AG04450 (cell line): ENCODE measurements at regions not wholly inside any gene's neighbourhood (a gene's known extent, or its start where the extent isn't known, plus 50 kb on each side); places are given as distances from the start of the nearest gene placed in this dataset.
A peak's percentile ranks its signal among the peaks of the same experiment; 100 is the strongest.

Experiments
- CTCF ChIA-PET: fragments of 300-600, 350-600 bp; formaldehyde crosslinking; extraction: SDS; loops from one replicate; lab custom pipeline; 2022; ENCODE audit warnings: antibody characterized with exemption, inconsistent platforms; lab: Charles Lee
- POLR2A ChIA-PET: fragments of 350-600 bp; formaldehyde crosslinking; extraction: SDS; loops from one replicate; lab custom pipeline; 2021; ENCODE audit warnings: antibody characterized with exemption, inconsistent platforms; lab: Yijun Ruan, JAX
- DNase-seq: peaks from one replicate; pipeline ENCODE4 v3.0.0-alpha.2; 2011; ENCODE audit warnings: low read depth, low spot score
- H3K27ac ChIP-seq: one replicate; pipeline ENCODE4 v1.5.1; 2012; ENCODE audit warnings: low read depth, low read length, control low read depth
- H3K27me3 ChIP-seq: one replicate; pipeline ENCODE4 v1.6.0; 2012; ENCODE audit warnings: low read length; ENCODE audit not compliant: control insufficient read depth, insufficient read depth
- H3K4me3 ChIP-seq: 2 replicates; pipeline ENCODE4 v1.5.1; 2011; ENCODE audit warnings: mild to moderate bottlenecking, low read depth, low read length, control low read depth
- H3K9me3 ChIP-seq: 2 replicates; pipeline ENCODE4 v1.5.1; 2012; ENCODE audit warnings: low read length; ENCODE audit not compliant: control insufficient read depth, insufficient read depth
- CTCF ChIP-seq: IDR thresholded peaks from 2 replicates; pipeline ENCODE4 v1.5.1; 2011; ENCODE audit warnings: low read depth, low read length, control low read depth, inconsistent platforms

DNA sequence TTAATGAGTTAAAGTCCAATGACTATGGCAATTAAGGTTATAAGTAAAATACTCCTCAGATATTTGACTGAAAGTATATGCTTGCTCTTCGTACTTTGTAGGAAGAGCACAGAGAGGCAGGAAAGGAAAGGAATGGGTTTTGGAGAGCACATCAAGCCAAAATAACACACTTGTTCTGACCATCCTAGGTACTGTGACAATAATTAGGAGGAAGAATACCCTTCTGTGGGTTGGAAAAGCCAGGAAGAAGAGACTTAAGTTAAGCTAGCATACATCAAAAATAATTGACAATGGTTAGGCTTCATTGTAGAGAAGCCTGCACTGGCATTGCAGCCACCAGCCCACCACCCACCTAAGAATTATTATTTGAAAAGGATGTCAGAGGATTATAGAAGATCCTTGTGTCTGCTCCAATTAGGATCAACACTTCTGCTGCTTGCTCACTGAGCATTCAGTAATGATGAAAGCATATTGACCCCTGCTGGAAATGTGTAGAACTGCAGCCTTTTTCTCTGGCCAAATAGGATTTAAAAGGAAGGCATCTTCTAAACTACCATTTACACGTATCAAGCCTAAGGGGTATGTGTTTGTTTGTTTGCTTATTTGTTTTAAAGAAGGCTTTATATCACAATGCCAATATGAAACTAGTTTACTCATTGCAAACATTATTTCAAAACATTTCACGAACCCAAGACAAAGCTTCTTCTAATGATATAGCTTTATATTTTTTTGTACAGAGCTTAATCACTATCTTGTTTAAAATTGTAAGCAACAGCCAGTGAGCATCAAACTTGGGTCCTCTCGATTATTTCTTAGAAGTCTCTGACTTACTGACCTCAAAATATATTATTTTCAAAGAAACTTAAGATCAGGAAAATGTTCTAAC lies 286.2 kb upstream of the TET2 start:
- no peaks in the 10 kb centered on the region for H3K9me3 ChIP-seq
- no peaks in the 10 kb centered on the region for H3K27me3 ChIP-seq
- peak; percentile 89 for TF ChIP-seq CTCF
- ChIA-PET CTCF (interaction anchor here (0.6 to 2.2 kb wide), 17 partner anchors 8 to 1042 kb away, joined by 3 to 10 read pairs (median 3); partner anchors contain the start of gene PPA2), POLR2A (no interaction called here)
- no peak overlapping the region for H3K27ac ChIP-seq
- H3K4me3 ChIP-seq: no peak overlapping the region
- DNase-seq: peak; percentile 30

DNA sequence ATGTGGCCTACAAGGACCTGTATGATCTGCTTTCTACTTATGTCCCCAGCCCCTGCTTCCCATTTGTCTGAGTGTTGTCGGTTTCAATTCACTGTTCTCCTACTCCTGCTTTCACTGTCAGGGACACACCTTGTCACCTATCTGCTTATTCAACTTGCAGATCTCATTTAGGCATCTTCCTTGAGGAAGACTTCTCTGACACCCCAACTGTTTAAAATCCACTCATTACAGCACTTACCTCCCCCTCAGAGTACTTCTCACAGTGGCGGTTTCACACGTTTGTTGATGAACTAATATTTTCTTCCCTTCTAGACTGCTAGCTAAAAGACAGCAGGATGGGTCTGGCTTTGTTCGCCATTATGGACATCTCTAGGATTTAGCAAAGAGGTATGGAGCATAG lies 279.9 kb upstream of the TET2 start:
- ChIA-PET POLR2A (no interaction called here), CTCF (no interaction called here)
- Histone ChIP-seq H3K9me3 (no peaks in the 10 kb centered on the region), H3K4me3 (no peak overlapping the region), H3K27me3 (no peaks in the 10 kb centered on the region), H3K27ac (no peak overlapping the region)
- no peak for DNase-seq
- no peak for TF ChIP-seq CTCF

DNA sequence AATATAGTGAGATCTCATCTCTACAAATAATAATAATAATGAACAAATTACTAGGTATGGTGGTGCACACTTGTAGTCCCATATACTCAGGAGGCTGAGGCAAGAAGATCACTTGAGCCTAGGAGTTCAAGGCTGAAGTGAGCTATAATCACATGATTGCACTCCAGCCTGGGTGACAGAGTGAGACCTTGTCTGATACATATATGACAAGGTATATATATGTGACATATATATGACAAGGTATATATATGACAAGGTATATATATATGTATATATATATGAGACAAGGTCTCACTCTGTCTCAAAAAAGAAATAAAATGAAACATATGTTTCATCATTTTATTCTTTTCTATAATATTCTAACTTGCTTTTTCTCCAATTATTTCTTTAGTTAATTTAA lies 278.1 kb upstream of the TET2 start:
- ChIA-PET CTCF (interaction anchor here (1.0 kb wide), 1 partner anchor 9 kb away, joined by 3 read pairs; no protein-coding TSS in a partner anchor), POLR2A (no interaction called here)
- no peak for DNase-seq
- TF ChIP-seq CTCF: no peak
- Histone ChIP-seq H3K9me3 (no peaks in the 10 kb centered on the region), H3K27me3 (no peaks in the 10 kb centered on the region), H3K27ac (no peak overlapping the region), H3K4me3 (no peak overlapping the region)

GRCh38 chr4:104868958-104869357 lies 277.7 kb upstream of the TET2 start:
- Histone ChIP-seq H3K27ac (no peak overlapping the region), H3K9me3 (no peaks in the 10 kb centered on the region), H3K27me3 (no peaks in the 10 kb centered on the region), H3K4me3 (no peak overlapping the region)
- no peak for DNase-seq
- CTCF ChIA-PET: interaction anchor here (1.0 kb wide), 1 partner anchor 9 kb away, joined by 3 read pairs; no protein-coding TSS in a partner anchor
- POLR2A ChIA-PET: no interaction called here
- no peak for TF ChIP-seq CTCF

DNA sequence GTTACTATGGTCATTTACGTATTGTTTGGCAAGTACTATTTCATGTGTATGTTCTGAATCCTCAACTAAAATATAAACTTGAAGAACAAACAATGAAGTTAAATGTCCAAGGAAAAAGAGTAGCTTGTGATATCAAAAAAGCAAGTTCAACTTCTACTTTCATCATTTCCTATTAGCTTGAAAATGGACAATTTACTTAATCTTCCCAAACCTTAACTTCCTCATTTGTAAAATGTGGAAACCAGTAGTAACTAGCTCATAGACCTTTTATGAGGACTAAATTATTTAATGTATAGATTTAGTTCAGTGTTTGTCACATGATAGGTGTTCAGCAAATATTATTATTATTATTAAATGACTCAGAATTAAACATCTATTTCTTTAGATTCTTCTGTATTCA lies 276.8 kb upstream of the TET2 start:
- no peak overlapping the region for H3K27ac ChIP-seq
- CTCF ChIA-PET: no interaction called here
- DNase-seq: no peak
- POLR2A ChIA-PET: no interaction called here
- H3K9me3 ChIP-seq: no peaks in the 10 kb centered on the region
- no peaks in the 10 kb centered on the region for H3K27me3 ChIP-seq
- no peak for TF ChIP-seq CTCF
- no peak overlapping the region for H3K4me3 ChIP-seq
